GM13977 (cell line): ENCODE measurements at regions not wholly inside any gene's neighbourhood (a gene's known extent, or its start where the extent isn't known, plus 50 kb on each side); places are given as distances from the start of the nearest gene placed in this dataset.

Experiments used
- DNase-seq: peaks from one replicate; pipeline ENCODE4 v3.0.0; 2012; ENCODE audit warnings: low spot score
- CTCF ChIP-seq: IDR thresholded peaks from 2 replicates; pipeline ENCODE4 v1.5.1; 2012; ENCODE audit warnings: mild to moderate bottlenecking, control low read depth; ENCODE audit not compliant: insufficient read depth; ENCODE audit errors: extremely low read depth, missing control alignments
- in situ Hi-C: fragments of 300-500 bp; cut with MboI; formaldehyde crosslinking; loops from one replicate; pipeline ENCODE4 v1.12.0; 2022; ENCODE audit warnings: low sequenced_read_pairs, low pct_unique_long_range_greater_than_20kb, mixed read lengths, inconsistent platforms; ENCODE audit not compliant: unreplicated experiment

GRCh38 chr7:26093023-26093422 lies 59.0 kb upstream of the NFE2L3 start:
- TF ChIP-seq CTCF: no peak
- in situ Hi-C loops: loop anchor here (5.0 to 25.0 kb wide), 4 partner anchors 104 to 569 kb away; no protein-coding TSS in a partner anchor
- no peak for DNase-seq

GRCh38 chr7:26096136-26096535 lies 55.9 kb upstream of the NFE2L3 start:
- no peak for TF ChIP-seq CTCF
- DNase-seq: no peak
- in situ Hi-C loops: loop anchor here (25.0 kb wide), 3 partner anchors 266 to 566 kb away; no protein-coding TSS in a partner anchor

GRCh38 chr7:26097837-26098668 lies 53.9 kb upstream of the NFE2L3 start:
- no peak for TF ChIP-seq CTCF
- no peak for DNase-seq
- in situ Hi-C loops: loop anchor here (25.0 kb wide), 3 partner anchors 264 to 564 kb away; no protein-coding TSS in a partner anchor

DNA sequence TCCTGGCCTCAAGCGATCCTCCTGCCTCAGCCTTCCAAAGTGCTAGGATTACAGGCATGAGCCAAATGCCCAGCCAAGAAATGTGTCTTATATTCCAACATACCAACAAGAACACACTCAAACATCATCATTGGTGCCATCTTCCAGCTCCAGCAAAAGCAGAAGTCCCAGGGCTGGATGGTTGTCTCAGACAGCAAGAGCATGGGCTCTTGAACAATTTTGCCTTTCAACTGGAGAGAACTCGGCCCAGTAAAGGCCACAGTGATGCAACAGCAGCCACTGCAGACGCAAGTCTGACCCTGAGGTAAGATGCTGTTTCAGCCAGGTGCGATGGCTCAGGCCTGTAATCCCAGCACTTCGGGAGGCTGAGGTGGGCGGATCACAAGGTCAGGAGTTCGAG lies 52.8 kb upstream of the NFE2L3 start:
- no peak for TF ChIP-seq CTCF
- in situ Hi-C loops: loop anchor here (25.0 kb wide), 3 partner anchors 263 to 563 kb away; no protein-coding TSS in a partner anchor
- DNase-seq: no peak

DNA sequence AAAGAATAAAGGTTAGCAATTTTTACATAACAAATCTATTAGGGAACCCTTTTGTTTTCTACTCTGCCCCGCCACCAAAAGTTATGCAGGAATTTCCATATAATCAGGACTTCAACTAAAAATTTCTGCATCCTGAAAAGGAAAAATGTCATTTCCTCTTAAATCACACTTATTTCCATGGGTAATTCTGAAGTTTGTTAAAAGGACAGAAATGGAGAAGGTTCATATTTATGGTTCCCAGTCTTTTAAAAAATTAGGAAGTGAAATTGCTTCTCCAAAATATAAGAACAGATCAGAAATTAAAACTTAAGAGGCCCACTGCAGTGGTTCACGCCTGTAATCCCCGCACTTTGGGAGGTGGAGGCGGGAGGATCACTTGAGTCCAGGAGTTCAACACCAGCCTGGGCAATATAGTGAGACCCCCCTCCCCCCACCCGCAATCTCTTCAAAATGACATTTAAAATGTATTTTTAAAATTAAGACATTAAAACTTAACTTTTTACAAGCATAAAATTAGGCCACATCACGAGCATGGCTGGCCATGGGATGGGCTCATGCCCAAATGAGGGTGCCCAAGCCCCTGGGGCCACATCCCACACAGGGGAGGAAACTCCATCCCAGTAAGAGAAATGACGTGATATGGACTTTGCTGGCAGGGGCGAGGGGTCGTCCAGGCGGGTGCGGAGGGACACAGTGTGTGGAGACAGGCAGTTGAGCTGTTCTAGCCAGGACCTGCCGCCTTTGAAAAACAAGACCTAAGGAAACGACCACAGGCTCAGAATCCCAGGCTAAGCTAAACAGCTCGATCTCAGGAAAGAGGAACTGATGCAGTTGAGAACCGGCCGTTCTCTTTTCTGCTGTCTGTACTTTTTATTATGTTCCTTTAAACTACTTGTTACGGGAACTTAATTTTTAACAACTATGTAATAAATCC lies 51.3 kb upstream of the NFE2L3 start:
- DNase-seq: no peak
- TF ChIP-seq CTCF: no peak
- in situ Hi-C loops: no loop called here

DNA sequence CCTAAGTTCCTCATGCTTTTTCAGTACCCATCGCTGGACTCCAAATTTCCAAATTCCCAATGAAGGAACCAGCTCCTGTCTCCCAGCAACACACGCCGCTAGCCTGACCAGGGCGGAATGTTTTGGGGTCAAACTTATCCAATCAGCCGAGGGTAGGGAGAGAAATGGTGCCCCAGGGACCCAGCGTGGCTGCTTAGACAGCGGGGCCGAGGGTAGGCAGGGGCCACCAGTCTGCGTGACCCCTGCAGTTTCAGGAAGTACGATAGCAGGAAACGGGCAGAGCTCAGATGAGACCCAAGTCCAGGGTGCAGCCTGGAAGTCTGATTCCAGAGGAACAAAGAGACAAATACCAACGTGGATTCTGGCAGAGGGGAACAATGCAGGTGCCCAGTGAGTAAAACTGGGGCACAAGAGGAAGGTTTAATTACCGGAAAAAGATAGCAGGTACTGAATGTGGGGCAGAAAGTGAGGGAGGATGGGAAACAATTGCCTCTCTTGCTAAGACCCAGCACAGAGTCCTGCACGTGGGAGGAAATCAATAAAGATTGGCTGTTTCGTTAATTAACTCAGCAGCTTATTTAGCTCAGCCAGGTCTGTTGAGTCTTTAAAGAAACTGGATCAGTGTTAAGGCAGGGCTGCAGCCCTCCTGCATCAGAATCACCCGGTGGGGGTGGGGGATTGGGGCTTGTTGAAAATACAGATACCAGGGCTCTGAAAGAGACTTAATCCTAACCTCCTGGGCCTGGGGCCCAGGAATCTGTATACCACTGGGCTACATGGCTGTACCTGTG lies 50.4 kb upstream of the NFE2L3 start:
- no peak for TF ChIP-seq CTCF
- no peak for DNase-seq
- in situ Hi-C loops: no loop called here
